OCI-LY1 (cell line): ENCODE measurements at regions not wholly inside any gene's neighbourhood (a gene's known extent, or its start where the extent isn't known, plus 50 kb on each side); places are given as distances from the start of the nearest gene placed in this dataset.

Source experiments
- H2AFZ ChIP-seq: fragments of 200-600 bp; sonication (generic), shearing (Covaris generic); 2 replicates; pipeline ENCODE4 v1.6.0; 2014; ENCODE audit warnings: antibody characterized with exemption, mild to moderate bottlenecking, low read length
- H3F3A ChIP-seq: fragments of 200-600 bp; sonication (generic), shearing (Covaris generic); 2 replicates; pipeline ENCODE4 v1.6.0; 2014; ENCODE audit warnings: mild to moderate bottlenecking, antibody characterized with exemption, low read length, moderate library complexity; ENCODE audit not compliant: insufficient read depth
- H3K27ac ChIP-seq: fragments of 200-600 bp; sonication (generic); 2 replicates; pipeline ENCODE4 v1.5.1; 2014; ENCODE audit warnings: low read length, mixed run types, mild to moderate bottlenecking, low read depth; ENCODE audit not compliant: poor library complexity, severe bottlenecking
- H3K27me3 ChIP-seq: fragments of 200-600 bp; sonication (generic); 2 replicates; pipeline ENCODE4 v1.6.0; 2014; ENCODE audit warnings: antibody characterized with exemption, mild to moderate bottlenecking, low read length, moderate library complexity; ENCODE audit not compliant: insufficient read depth
- H3K36me3 ChIP-seq: fragments of 200-600 bp; sonication (generic); 2 replicates; pipeline ENCODE4 v1.6.1; 2014; ENCODE audit warnings: mild to moderate bottlenecking, antibody characterized with exemption, low read length, moderate library complexity, mixed read lengths; ENCODE audit not compliant: insufficient read depth
- H3K4me1 ChIP-seq: fragments of 200-600 bp; sonication (generic); 2 replicates; pipeline ENCODE4 v1.5.1; 2014; ENCODE audit warnings: mild to moderate bottlenecking, low read length, moderate library complexity; ENCODE audit not compliant: insufficient read depth, severe bottlenecking
- H3K4me2 ChIP-seq: fragments of 200-600 bp; sonication (generic), shearing (Covaris generic); 2 replicates; pipeline ENCODE4 v1.6.1; 2014; ENCODE audit warnings: low read length
- H3K4me3 ChIP-seq: fragments of 200-600 bp; sonication (generic); 2 replicates; pipeline ENCODE4 v1.5.1; 2014; ENCODE audit warnings: low read length, low read depth, mild to moderate bottlenecking, mixed read lengths; ENCODE audit not compliant: poor library complexity, severe bottlenecking
- H3K79me2 ChIP-seq: fragments of 200-600 bp; shearing (Covaris generic); 2 replicates; pipeline ENCODE4 v1.6.1; 2016; ENCODE audit warnings: mixed run types, low read length, mixed read lengths; ENCODE audit not compliant: insufficient read depth
- H3K9ac ChIP-seq: fragments of 200-600 bp; sonication (generic), shearing (Covaris generic); 2 replicates; pipeline ENCODE4 v1.6.1; 2014; ENCODE audit warnings: mild to moderate bottlenecking, low read length, mixed read lengths
- H3K9me2 ChIP-seq: fragments of 200-600 bp; sonication (generic), shearing (Covaris generic); 2 replicates; pipeline ENCODE4 v1.6.1; 2014; ENCODE audit warnings: low read depth, mild to moderate bottlenecking, low read length, mixed read lengths
- H3K9me3 ChIP-seq: fragments of 200-600 bp; shearing (Covaris generic); 2 replicates; pipeline ENCODE4 v1.6.1; 2014; ENCODE audit warnings: low read length, mixed read lengths
- H4K20me1 ChIP-seq: fragments of 200-600 bp; sonication (generic), shearing (Covaris generic); 2 replicates; pipeline ENCODE4 v1.6.0; 2016; ENCODE audit warnings: mild to moderate bottlenecking, low read length; ENCODE audit not compliant: insufficient read depth
- EZH2 ChIP-seq: fragments of 200-600 bp; sonication (generic), shearing (Covaris generic); IDR thresholded peaks from 2 replicates; pipeline ENCODE4 v1.8.0; 2017; ENCODE audit warnings: borderline replicate concordance, mixed run types, mild to moderate bottlenecking, antibody characterized with exemption, low read length, moderate library complexity, mixed read lengths
- TF ChIP-seq, protein P1 (sequence below): fragments of 200-600 bp; sonication (generic), shearing (Covaris generic); IDR thresholded peaks from 2 replicates; pipeline ENCODE4 v1.5.1; 2017; ENCODE audit warnings: mild to moderate bottlenecking, antibody characterized with exemption, low read length, moderate library complexity, mixed read lengths

DNA sequence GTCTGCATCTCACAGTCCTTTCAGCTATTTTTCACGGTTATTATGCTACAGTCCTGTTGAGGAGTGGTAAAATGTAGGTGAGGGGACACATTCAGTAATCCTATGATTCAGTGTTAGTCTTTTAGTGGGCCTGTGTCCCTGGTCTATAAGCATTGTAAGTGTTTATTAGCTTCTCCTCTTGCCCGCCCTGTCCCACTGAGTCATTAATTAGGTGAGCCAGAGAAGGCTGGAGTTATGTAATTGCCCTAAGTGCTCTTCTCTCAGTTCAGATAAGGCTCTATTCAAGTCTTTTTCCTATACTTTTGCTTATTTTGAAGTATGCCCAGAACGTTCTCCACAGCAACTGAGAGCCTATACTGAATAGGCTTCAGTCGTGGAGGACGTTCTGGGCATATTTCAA lies 76.3 kb upstream of the ZRANB2 start:
- H3K4me1 ChIP-seq: no peaks in the 10 kb centered on the region
- no peak overlapping the region for H2AFZ ChIP-seq
- H3K4me3 ChIP-seq: no peak overlapping the region
- H3K9ac ChIP-seq: no peak overlapping the region
- no peak overlapping the region for H3K27ac ChIP-seq
- no peaks in the 10 kb centered on the region for H3K9me2 ChIP-seq
- H3K9me3 ChIP-seq: no peaks in the 10 kb centered on the region
- no peaks in the 10 kb centered on the region for H4K20me1 ChIP-seq
- no peaks in the 10 kb centered on the region for H3F3A ChIP-seq
- H3K36me3 ChIP-seq: no peaks in the 10 kb centered on the region
- TF ChIP-seq, protein P1, sequence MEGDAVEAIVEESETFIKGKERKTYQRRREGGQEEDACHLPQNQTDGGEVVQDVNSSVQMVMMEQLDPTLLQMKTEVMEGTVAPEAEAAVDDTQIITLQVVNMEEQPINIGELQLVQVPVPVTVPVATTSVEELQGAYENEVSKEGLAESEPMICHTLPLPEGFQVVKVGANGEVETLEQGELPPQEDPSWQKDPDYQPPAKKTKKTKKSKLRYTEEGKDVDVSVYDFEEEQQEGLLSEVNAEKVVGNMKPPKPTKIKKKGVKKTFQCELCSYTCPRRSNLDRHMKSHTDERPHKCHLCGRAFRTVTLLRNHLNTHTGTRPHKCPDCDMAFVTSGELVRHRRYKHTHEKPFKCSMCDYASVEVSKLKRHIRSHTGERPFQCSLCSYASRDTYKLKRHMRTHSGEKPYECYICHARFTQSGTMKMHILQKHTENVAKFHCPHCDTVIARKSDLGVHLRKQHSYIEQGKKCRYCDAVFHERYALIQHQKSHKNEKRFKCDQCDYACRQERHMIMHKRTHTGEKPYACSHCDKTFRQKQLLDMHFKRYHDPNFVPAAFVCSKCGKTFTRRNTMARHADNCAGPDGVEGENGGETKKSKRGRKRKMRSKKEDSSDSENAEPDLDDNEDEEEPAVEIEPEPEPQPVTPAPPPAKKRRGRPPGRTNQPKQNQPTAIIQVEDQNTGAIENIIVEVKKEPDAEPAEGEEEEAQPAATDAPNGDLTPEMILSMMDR: no peak
- TF ChIP-seq EZH2: no peak
- no peak overlapping the region for H3K4me2 ChIP-seq
- H3K79me2 ChIP-seq: no peaks in the 10 kb centered on the region
- H3K27me3 ChIP-seq: no peaks in the 10 kb centered on the region

DNA sequence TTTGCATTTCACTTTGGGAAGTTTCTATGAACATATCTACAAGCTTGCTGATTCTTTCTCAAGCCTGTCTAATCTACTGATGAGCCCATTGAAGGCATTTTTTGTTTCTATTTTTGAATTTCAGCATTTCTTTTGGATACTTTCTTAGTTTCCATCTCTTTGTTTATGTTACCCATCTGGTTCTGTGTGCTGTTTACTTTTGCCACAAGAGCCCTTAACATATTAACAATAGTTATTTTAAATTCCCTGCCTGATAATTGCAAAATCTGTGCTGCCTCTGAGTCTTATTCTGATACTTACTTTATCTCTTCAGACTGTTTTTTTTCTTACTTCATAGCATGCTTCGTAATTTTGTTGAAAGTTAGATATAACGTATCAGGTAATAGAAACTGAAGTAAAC lies 75.8 kb upstream of the ZRANB2 start:
- Histone ChIP-seq H3K4me3 (no peak overlapping the region), H3K4me1 (no peaks in the 10 kb centered on the region), H3K9ac (no peak overlapping the region), H3K9me3 (no peaks in the 10 kb centered on the region), H3K9me2 (no peaks in the 10 kb centered on the region), H3K36me3 (no peaks in the 10 kb centered on the region), H3F3A (no peaks in the 10 kb centered on the region), H4K20me1 (no peaks in the 10 kb centered on the region), H3K27me3 (no peaks in the 10 kb centered on the region), H3K79me2 (no peaks in the 10 kb centered on the region), H3K4me2 (no peak overlapping the region), H3K27ac (no peak overlapping the region), H2AFZ (no peak overlapping the region)
- no peak for TF ChIP-seq EZH2
- TF ChIP-seq, protein P1: no peak

DNA sequence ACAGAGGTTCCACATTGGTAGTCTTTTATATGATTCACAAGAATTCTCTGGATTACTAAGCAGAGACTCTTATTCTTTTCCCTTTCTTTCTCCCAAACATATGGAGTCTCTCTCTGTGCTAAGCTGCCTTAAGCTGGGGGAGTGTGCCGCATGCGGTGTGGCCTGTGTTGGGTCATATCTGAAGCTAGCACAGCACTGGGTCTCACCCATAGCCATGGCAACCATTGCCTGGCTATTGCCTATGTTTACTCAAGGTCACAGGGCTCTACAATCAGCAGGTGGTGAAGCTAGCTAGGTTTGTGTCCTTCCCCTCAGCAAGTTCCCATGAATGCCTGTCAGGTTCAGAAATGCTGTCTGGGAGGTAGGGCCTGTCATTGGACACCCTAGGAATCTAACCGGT lies 73.6 kb upstream of the ZRANB2 start:
- Histone ChIP-seq H4K20me1 (no peaks in the 10 kb centered on the region), H3K79me2 (no peaks in the 10 kb centered on the region), H3F3A (no peaks in the 10 kb centered on the region), H3K27ac (no peak overlapping the region), H3K9ac (no peak overlapping the region), H3K4me3 (no peak overlapping the region), H3K27me3 (no peaks in the 10 kb centered on the region), H3K9me3 (no peaks in the 10 kb centered on the region), H3K36me3 (no peaks in the 10 kb centered on the region), H2AFZ (no peak overlapping the region), H3K4me2 (no peak overlapping the region), H3K4me1 (no peaks in the 10 kb centered on the region), H3K9me2 (no peaks in the 10 kb centered on the region)
- TF ChIP-seq, protein P1: no peak
- TF ChIP-seq EZH2: no peak
